GM19193 (cell line): ENCODE measurements at regions not wholly inside any gene's neighbourhood (a gene's known extent, or its start where the extent isn't known, plus 50 kb on each side); places are given as distances from the start of the nearest gene placed in this dataset.

Experiments
- POLR2A ChIP-seq: IDR thresholded peaks from 4 replicates; pipeline ENCODE4 v1.6.1; 2011; ENCODE audit not compliant: insufficient read depth, insufficient read length; ENCODE audit errors: extremely low read depth

DNA sequence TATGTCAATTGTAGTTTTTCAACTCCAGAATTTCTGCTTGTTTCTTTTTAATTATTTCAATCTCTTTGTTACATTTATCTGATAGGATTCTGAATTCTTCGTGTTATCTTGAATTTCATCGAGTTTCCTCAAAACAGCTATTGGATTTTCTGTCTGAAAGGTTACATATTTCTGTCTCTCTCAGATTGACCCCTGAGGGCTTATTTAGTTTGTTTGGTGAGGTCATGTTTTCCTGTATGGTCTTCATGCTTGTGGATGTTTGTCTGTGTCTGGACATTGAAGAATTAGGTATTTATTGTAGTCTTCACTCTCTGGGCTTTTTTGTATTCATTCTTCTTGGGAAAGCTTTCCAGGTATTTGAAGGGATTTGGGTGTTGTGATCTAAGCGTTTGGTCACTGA is 85.6 kb downstream of the SNAPC1 start:
- TF ChIP-seq POLR2A = no peak

DNA sequence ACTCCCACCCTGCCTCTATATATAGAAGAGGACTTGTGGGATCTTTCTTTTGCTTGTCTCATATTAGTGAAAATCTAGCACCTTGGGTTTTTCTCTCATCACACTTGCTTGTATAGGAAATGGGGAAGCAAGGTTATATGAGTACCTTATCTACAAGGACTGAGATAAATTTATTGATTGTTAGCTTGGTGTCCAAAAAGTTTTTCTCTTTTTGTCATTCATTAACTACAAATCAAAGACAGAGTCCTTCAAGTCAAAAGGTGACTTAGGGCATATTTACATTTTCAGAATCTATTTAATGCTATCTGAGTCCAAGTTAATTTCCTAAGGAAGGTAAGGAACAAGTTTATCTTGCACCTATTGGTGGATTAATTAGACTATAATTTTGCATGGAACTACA is 92.7 kb downstream of the SNAPC1 start:
- TF ChIP-seq POLR2A = no peak

GRCh38 chr14:61860294-61860918 is 98.2 kb downstream of the SNAPC1 start:
- TF ChIP-seq POLR2A = no peak

DNA sequence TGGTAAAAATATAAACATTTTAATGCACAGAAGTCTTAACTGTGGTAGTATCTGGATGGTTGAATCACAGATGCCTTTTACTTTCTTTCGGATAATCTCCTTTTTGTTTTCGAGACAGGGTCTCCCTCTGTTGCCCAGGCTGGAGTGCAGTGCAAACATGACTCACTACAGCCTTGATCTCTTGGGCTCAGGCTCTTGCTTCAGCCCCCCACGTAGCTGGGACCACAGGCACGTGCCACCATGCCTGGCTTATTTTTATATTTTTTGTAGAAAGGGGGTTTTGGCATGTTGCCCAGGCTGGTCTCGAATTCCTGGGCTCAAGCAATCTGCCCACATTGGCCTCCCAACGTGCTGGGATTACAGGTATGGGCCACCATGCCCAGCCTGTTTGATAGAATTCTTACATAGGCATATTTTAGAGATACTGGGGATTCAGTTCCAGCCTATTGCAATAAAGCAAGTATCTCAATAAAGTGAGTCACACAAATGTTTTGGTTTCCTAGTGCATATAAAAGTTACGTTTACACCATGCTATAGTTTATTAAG is 99.2 kb downstream of the SNAPC1 start:
- TF ChIP-seq POLR2A = no peak

DNA sequence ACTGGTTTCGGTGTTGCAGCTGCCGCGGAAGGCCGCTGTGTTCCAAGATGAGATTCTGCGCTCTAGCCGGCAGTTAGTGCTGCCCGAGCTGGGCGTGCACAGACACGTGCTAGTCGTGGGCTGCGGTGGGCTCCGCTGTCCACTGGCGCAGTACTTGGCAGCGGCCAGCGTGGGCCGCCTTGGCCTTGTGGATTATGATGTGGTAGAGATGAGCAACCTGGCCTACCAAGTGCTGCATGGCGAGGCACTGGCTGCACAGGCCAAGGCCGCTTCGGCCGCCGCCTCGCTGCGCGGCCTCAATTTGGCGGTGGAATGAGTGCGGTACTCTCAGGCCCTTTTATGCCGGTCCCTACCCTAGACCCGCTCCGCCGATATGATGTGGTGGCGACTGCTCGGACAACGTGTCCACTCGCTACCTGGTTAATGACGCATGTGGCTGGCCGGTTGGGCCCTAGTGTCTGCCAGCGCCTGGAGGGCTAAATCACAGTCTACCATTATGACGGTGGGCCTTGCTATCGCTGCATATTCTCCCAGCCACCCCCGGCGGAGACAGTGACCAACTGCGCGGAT is 102.2 kb downstream of the SNAPC1 start:
- TF ChIP-seq POLR2A = no peak

- TF ChIP-seq POLR2A = no peak
Observed at GRCh38 chr14:61866932-61867920, 105.0 kb downstream of the SNAPC1 start.

DNA sequence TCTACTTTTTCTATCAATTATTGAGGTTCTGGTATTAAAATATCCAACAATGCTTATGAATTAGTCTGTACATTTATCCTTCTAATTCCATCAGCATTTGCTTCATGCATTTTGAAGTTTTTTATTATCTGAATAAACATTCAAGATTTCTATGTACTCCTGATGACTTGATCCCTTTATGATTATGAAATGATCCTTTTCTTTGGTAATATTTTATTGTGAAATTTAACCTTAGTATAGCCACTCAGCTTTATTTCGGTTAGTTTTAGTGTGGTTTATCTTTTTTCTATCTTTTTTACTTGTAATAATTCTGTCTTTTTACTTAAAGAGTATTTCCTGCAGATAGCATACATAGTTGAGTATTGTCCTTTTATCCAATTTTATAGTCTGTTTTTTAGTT is 106.6 kb downstream of the SNAPC1 start:
- no peak for TF ChIP-seq POLR2A

DNA sequence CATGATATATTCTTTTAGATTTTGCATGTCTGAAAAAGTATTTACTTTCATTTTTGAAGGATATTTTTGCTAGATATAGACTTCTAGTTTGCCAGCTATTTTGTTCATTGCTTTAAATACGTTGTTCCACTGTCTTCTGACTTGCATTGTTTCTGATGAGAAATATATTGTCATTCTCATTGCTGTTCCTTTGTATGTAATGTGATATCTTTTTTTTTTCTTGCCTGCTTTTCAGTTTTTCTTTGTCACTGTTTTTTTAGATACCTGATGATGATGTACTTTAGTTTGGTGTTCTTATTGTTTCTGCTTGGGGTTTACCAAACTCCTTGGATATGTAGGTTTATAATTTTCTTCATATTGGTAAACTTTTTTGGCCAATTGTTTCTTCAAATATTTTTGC is 107.9 kb downstream of the SNAPC1 start:
- no peak for TF ChIP-seq POLR2A

GRCh38 chr14:61872452-61872851 is 110.2 kb downstream of the SNAPC1 start:
- TF ChIP-seq POLR2A = no peak

DNA sequence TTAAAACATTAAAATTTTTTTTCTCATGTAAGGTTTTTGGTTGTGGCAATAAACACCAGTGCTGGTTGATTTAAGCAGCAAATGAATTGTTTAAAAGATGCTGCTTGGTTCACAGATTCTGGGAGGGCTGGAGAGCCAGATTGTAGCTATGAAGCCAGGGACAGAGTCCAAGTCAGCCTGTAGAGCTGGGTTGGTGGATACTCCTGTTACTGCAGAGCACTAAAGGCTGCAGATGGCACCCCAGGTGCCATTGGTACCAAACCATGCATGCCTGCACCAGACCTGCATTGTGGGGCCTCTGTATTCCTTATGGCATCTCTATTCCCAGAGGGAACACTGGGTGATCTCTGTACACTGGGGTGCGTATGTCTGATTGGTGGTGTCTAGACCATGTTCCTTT is 113.3 kb downstream of the SNAPC1 start:
- no peak for TF ChIP-seq POLR2A

GRCh38 chr14:61876362-61877034 is 114.3 kb downstream of the SNAPC1 start:
- no peak for TF ChIP-seq POLR2A

GRCh38 chr14:61877035-61877390 is 114.8 kb downstream of the SNAPC1 start:
- no peak for TF ChIP-seq POLR2A

DNA sequence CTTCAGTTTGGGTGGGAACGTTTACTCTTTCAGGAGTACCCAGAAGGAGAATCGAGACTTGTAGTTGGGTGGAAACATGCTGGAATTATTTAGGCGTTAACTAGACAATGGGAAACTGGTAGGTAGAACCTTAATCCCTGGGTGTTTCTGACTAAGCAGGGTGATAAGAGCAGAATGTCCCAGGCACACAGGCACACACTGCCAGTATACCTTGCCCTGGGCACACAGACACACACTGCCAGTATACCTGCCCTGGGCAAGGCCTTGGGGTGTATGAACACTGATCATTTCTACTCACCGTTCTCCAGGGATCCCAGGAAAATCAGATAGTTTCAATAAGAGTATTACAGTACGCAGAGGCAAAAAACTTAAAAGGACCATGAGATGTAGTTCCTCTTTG is 115.5 kb downstream of the SNAPC1 start:
- no peak for TF ChIP-seq POLR2A

- no peak for TF ChIP-seq POLR2A
Observed at GRCh38 chr14:61878931-61879330, 116.7 kb downstream of the SNAPC1 start.

DNA sequence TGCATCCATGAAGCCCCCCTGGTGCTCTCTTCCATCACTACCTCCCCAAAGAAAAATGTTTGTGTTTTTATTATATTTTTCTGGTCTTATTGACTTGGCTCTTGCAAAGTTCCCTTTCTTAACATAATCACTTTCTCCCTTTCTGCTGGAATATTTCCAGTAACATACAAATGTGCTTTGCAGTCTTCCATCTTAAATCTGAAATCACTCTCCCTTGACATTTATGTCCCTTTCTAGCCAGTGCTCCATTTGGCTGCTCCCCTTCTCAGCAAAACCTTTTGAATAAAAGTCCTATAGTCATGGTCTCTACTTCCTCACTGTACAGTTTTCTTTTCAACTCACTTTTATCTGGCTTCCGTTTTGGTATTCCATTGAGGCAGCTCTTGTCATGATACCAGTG is 118.8 kb downstream of the SNAPC1 start:
- TF ChIP-seq POLR2A = no peak
